Hepatocyte (in vitro differentiated cells): ENCODE measurements at regions not wholly inside any gene's neighbourhood (a gene's known extent, or its start where the extent isn't known, plus 50 kb on each side); places are given as distances from the start of the nearest gene placed in this dataset.

ENCODE experiments used
- DNase-seq: peaks from one replicate; pipeline ENCODE4 v3.0.0-alpha.2; 2016; ENCODE audit warnings: low spot score
- H2AFZ ChIP-seq: fragments of 200-600 bp; sonication (generic); 2 replicates; pipeline ENCODE4 v1.6.0; 2016; ENCODE audit warnings: antibody characterized with exemption, mild to moderate bottlenecking
- H3K27ac ChIP-seq: fragments of 200-600 bp; sonication (generic); 2 replicates; pipeline ENCODE4 v1.5.1; 2016; ENCODE audit warnings: mild to moderate bottlenecking
- H3K27me3 ChIP-seq: fragments of 200-600 bp; sonication (generic); 2 replicates; pipeline ENCODE4 v1.6.1; 2016
- H3K36me3 ChIP-seq: fragments of 200-600 bp; sonication (generic); replicated peaks from 2 replicates; pipeline ENCODE4 v1.5.1; 2016; ENCODE audit warnings: low read depth; ENCODE audit not compliant: insufficient read depth
- H3K4me1 ChIP-seq: fragments of 200-600 bp; sonication (generic); 2 replicates; pipeline ENCODE4 v1.5.1; 2016; ENCODE audit warnings: mild to moderate bottlenecking, moderate library complexity; ENCODE audit not compliant: insufficient read depth
- H3K4me2 ChIP-seq: fragments of 200-600 bp; sonication (generic); 2 replicates; pipeline ENCODE4 v1.6.0; 2016
- H3K4me3 ChIP-seq: fragments of 200-600 bp; sonication (generic); 2 replicates; pipeline ENCODE4 v1.5.1; 2016; ENCODE audit warnings: mild to moderate bottlenecking
- H3K79me2 ChIP-seq: fragments of 200-600 bp; sonication (generic); 2 replicates; pipeline ENCODE4 v1.6.0; 2017; ENCODE audit warnings: mild to moderate bottlenecking
- H3K9me2 ChIP-seq: fragments of 200-600 bp; sonication (generic); replicated peaks from 2 replicates; pipeline ENCODE4 v1.6.0; 2017; ENCODE audit warnings: mild to moderate bottlenecking; ENCODE audit not compliant: insufficient read depth
- H3K9me3 ChIP-seq: fragments of 200-600 bp; sonication (generic); 2 replicates; pipeline ENCODE4 v1.5.1; 2016; ENCODE audit warnings: low read depth, mild to moderate bottlenecking
- H4K20me1 ChIP-seq: fragments of 200-600 bp; sonication (generic); 2 replicates; pipeline ENCODE4 v1.6.0; 2016; ENCODE audit warnings: mild to moderate bottlenecking; ENCODE audit not compliant: insufficient read depth, poor library complexity, severe bottlenecking
- EZH2 ChIP-seq: fragments of 200-600 bp; sonication (generic); IDR thresholded peaks from 2 replicates; pipeline ENCODE4 v1.6.1; 2016; ENCODE audit warnings: antibody characterized with exemption, mild to moderate bottlenecking, borderline replicate concordance
- EZH2phosphoT487 ChIP-seq: fragments of 200-600 bp; sonication (generic); IDR thresholded peaks from one replicate; pipeline ENCODE4 v1.6.1; 2018; ENCODE audit warnings: antibody characterized with exemption, mild to moderate bottlenecking, low read depth, moderate library complexity; ENCODE audit not compliant: unreplicated experiment, severe bottlenecking
- WGBS: methylation state at CpG from one replicate; pipeline ENCODE4 v1.1.6; 2016; ENCODE audit warnings: low lambda C conversion rate; ENCODE audit errors: missing lambda C conversion rate; 5-methylcytosine and 5-hydroxymethylcytosine counted together
- TF ChIP-seq, protein P1 (sequence below): fragments of 200-600 bp; sonication (generic); IDR thresholded peaks from 2 replicates; pipeline ENCODE4 v1.5.1; 2016; ENCODE audit warnings: antibody characterized with exemption, mild to moderate bottlenecking; ENCODE audit not compliant: poor library complexity

- H3K9me2 ChIP-seq, result no peaks in the 10 kb centered on the region
- no peak overlapping the region for H3K4me2 ChIP-seq
- no peak overlapping the region for H3K4me3 ChIP-seq
- H4K20me1 ChIP-seq, result no peaks in the 10 kb centered on the region
- no peak overlapping the region for H2AFZ ChIP-seq
- no peaks in the 10 kb centered on the region for H3K27me3 ChIP-seq
- DNase-seq, result no peak
- 94% methylated on average over 3 of the region's 3 CpGs for WGBS
- no peak for TF ChIP-seq EZH2phosphoT487
- TF ChIP-seq, protein P1, sequence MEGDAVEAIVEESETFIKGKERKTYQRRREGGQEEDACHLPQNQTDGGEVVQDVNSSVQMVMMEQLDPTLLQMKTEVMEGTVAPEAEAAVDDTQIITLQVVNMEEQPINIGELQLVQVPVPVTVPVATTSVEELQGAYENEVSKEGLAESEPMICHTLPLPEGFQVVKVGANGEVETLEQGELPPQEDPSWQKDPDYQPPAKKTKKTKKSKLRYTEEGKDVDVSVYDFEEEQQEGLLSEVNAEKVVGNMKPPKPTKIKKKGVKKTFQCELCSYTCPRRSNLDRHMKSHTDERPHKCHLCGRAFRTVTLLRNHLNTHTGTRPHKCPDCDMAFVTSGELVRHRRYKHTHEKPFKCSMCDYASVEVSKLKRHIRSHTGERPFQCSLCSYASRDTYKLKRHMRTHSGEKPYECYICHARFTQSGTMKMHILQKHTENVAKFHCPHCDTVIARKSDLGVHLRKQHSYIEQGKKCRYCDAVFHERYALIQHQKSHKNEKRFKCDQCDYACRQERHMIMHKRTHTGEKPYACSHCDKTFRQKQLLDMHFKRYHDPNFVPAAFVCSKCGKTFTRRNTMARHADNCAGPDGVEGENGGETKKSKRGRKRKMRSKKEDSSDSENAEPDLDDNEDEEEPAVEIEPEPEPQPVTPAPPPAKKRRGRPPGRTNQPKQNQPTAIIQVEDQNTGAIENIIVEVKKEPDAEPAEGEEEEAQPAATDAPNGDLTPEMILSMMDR, result no peak
- no peak for TF ChIP-seq EZH2
- H3K27ac ChIP-seq, result no peak overlapping the region
- H3K79me2 ChIP-seq, result no peaks in the 10 kb centered on the region
- no peaks in the 10 kb centered on the region for H3K4me1 ChIP-seq
- no peaks in the 10 kb centered on the region for H3K9me3 ChIP-seq
- no peaks in the 10 kb centered on the region for H3K36me3 ChIP-seq
Observed at GRCh38 chr15:79378394-79379109, 53.6 kb upstream of the MINAR1 start.

- no peak overlapping the region for H3K4me3 ChIP-seq
- no peaks in the 10 kb centered on the region for H3K9me2 ChIP-seq
- no peak overlapping the region for H3K27ac ChIP-seq
- no peak overlapping the region for H2AFZ ChIP-seq
- TF ChIP-seq EZH2, result no peak
- TF ChIP-seq, protein P1, result peak; percentile 92
- no peaks in the 10 kb centered on the region for H3K9me3 ChIP-seq
- DNase-seq, result peak; percentile 86
- H4K20me1 ChIP-seq, result no peaks in the 10 kb centered on the region
- no peaks in the 10 kb centered on the region for H3K27me3 ChIP-seq
- no peaks in the 10 kb centered on the region for H3K4me1 ChIP-seq
- H3K4me2 ChIP-seq, result no peak overlapping the region
- 52% methylated on average over 4 of the region's 4 CpGs for WGBS
- H3K79me2 ChIP-seq, result no peaks in the 10 kb centered on the region
- H3K36me3 ChIP-seq, result no peaks in the 10 kb centered on the region
Observed at GRCh38 chr15:79380755-79381497, 51.2 kb upstream of the MINAR1 start.

- DNase-seq, result no peak
- H3K79me2 ChIP-seq, result no peaks in the 10 kb centered on the region
- no peaks in the 10 kb centered on the region for H3K9me3 ChIP-seq
- H3K9me2 ChIP-seq, result no peaks in the 10 kb centered on the region
- no peak overlapping the region for H3K4me3 ChIP-seq
- TF ChIP-seq EZH2phosphoT487 (no peak), EZH2 (no peak)
- TF ChIP-seq, protein P1, result no peak
- no peaks in the 10 kb centered on the region for H3K27me3 ChIP-seq
- H2AFZ ChIP-seq, result no peak overlapping the region
- H3K4me2 ChIP-seq, result no peak overlapping the region
- H3K27ac ChIP-seq, result no peak overlapping the region
- H4K20me1 ChIP-seq, result no peaks in the 10 kb centered on the region
- H3K36me3 ChIP-seq, result no peaks in the 10 kb centered on the region
- H3K4me1 ChIP-seq, result no peaks in the 10 kb centered on the region
Observed at GRCh38 chr15:79381593-79381992, 50.5 kb upstream of the MINAR1 start.
